Activated CD4-positive, alpha-beta T cell treated with anti-CD3 and anti-CD28 coated beads, Interleukin-2, Interleukin-4, amounts not matched to agents 100 ng/mL and 50 ng/mL, durations not matched to agents 16 hours and 8 hours (primary cell): ENCODE measurements at regions not wholly inside any gene's neighbourhood (a gene's known extent, or its start where the extent isn't known, plus 50 kb on each side); places are given as distances from the start of the nearest gene placed in this dataset.
"Not testable (repeated sequence)": the region's sequence is repeated elsewhere in the genome, so short reads cannot be mapped to it uniquely, and the experiment has no call there.

Experiments used
- DNase-seq: peaks from one replicate; pipeline ENCODE4 v3.0.0-alpha.2; 2020; ENCODE audit warnings: low spot score

GRCh38 chr3:82410366-82410765, 648.9 kb upstream of the GBE1 start:
- DNase-seq, result no peak

DNA sequence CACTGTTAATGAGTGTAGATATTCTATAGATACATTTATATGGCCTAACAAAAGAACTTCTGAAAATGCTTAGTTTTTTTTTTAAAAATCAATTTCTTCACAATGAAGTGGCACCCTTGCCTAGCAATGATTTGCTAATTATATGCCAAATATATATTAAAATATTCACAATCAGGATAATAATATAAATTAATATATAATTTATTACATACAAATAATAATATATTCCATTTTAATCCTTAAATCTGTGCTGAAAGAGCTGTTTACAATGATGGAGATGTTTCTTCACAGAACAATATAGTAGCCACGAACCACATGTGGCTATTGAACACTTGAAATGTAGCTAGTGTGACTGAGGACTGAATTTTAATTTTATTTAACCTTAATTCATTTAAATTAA, 648.4 kb upstream of the GBE1 start:
- DNase-seq, result no peak

DNA sequence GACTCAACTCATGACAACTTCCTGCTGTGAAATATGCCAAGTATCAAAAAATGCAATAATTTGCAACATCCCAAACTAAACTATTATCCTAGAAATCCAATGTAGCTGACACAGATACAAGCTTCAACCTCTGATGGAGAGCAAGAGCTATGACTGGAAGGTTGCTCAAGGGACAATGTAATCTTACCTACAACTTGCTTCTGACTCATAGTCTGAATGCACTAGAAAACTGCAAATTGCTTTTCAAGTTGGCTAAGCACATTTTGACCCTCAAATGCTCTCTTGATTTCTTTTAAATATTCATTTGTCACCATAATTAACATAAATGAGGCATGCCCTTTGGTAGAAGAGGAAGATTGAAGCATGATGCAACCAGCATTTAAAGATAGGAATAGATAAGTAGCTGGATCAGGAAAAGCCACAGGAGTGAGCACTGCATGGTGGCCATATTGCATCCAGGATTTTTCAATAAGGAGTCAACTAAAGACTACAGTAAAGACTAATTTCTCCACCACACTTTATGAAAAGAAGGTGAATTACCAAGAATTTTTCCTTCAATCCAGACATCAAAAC, 630.8 kb upstream of the GBE1 start:
- DNase-seq, result no peak

GRCh38 chr3:82390868-82391267, 629.4 kb upstream of the GBE1 start:
- no peak for DNase-seq

DNA sequence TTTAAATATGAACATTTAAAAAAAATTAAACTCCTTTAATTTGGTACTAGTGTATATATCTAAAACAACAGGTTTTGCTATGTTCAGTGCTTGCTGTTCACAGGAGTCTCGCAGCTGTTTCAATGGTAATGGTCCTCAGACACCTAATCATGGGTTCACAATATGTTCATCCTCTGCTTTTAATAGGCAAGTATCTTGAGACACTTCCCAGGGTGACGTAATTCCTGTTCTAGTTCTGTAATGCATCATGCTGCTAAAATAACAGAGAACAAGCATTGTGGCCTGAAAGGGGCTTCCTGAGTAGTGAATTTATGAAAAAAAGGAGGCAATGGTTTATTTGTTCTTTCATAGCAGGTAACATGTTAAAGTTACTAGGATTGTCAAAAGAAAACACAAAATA, 625.2 kb upstream of the GBE1 start:
- DNase-seq, result no peak

- DNase-seq, result no peak
Observed at GRCh38 chr3:82384181-82384580, 622.7 kb upstream of the GBE1 start.

GRCh38 chr3:82382831-82383230, 621.4 kb upstream of the GBE1 start:
- no peak for DNase-seq

GRCh38 chr3:82378392-82378791, 616.9 kb upstream of the GBE1 start:
- no peak for DNase-seq

DNA sequence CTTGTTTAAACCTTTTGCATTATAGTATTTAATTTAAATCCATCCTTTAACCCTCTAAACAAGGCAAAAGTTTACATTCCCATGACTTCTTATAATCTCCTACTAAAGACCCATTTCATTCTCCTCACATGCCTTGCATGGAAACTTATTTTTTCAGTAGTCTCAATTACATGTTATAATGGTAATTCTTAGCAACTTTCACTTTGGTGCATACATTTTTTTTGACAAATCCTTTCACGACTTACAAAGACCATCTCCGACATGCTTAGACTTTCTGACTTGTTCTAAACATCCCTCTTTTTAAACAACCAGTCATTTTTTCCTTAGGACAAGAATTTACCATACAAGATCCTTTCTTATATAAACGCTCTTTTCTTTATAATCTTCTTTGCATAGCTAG, 615.4 kb upstream of the GBE1 start:
- no peak for DNase-seq

DNA sequence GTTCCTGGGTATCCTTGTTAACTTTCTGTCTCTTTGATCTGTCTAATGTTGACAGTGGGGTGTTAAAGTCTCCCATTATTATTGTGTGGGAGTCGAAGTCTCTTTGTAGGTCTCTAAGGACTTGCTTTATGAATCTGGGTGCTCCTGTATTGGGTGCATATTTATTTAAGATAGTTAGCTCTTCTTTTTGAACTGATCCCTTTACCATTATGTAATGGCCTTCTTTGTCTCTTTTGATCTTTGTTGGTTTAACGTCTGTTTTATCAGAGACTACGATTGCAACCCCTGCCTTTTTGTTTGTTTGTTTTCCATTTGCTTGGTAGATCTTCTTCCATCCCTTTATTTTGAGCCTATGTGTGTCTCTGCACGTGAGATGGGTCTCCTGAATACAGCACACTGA, 612.4 kb upstream of the GBE1 start:
- not testable (repeated sequence) for DNase-seq

GRCh38 chr3:82364827-82365226, 603.4 kb upstream of the GBE1 start:
- DNase-seq, result no peak

DNA sequence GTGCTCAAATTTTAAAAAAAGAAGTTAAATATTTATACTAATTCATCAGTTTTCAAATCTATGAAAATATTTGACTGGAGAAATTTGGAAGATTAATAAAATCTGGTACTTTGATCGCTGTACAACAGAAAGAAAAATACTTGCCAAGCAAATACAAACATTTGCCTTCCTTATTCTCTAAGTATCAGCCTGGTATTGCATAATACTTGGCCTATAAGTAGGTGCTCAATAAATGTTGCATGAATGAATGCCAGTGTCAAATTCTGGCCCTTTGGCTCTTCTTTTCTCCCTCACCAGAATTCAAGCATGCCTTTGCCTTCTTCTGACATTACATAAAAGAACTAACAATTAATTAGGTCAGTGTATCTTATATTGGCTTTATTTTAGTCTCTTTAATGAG, 601.7 kb upstream of the GBE1 start:
- no peak for DNase-seq

DNA sequence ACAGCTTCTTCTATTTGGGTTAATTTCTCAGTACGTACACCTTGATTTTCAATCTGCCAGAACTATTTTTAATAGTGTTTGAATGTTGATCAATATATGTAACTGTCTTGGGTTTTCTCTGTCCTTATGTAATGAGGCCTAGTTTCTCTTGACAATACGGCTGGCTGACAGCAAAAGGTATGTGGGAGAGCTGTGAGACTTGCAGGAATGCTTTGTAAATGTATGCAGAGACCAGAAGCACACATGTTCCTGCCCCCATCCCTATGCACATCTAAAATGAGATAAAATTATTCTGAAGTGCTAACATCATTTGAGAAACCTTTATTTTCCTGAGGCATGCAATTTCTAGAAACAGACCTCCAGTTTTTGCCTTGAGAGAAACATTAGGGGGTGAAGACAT, 593.8 kb upstream of the GBE1 start:
- no peak for DNase-seq

GRCh38 chr3:82354228-82354627, 592.8 kb upstream of the GBE1 start:
- DNase-seq, result no peak

GRCh38 chr3:82353306-82354171, 592.1 kb upstream of the GBE1 start:
- DNase-seq, result no peak

DNA sequence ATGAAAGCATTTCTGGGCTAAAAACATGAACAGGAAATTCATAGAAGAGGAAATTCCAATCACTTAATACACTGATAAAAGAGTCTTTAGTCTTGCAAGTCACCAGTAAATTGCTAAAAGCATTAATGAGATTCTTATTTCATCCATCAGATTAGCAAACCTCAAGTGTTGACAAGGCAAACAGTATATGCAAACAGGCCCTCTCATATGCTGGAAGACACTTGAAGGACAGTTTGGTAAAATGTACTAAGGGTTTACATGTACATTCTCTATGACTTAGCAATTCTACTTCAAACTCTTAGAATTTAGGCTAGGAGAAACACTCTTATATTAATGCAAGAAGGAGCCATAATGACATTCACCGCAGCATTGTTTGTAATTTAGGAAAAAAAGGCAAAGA, 586.1 kb upstream of the GBE1 start:
- no peak for DNase-seq

DNA sequence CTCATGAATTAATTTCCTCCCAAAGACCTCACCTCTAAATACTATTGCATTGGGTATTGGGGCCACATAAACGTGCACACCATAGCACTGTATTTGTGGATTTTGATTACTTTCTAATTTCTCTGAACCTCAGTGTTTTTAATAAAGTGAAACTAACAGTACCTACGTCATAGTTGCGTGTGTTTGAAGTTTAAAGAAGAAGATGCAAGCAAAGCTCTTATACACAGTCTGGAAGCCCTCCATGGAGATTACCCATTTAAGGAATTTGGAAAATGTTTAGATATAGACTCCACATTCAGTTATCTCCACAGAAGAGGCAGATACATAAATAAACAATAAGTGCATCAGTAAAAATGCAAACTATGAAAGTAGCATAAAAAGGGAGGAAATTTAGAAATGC, 581.1 kb upstream of the GBE1 start:
- no peak for DNase-seq

- no peak for DNase-seq
Observed at GRCh38 chr3:82329300-82329699, 567.9 kb upstream of the GBE1 start.

GRCh38 chr3:82311901-82312300, 550.5 kb upstream of the GBE1 start:
- DNase-seq, result no peak

GRCh38 chr3:82308755-82309154, 547.3 kb upstream of the GBE1 start:
- no peak for DNase-seq

DNA sequence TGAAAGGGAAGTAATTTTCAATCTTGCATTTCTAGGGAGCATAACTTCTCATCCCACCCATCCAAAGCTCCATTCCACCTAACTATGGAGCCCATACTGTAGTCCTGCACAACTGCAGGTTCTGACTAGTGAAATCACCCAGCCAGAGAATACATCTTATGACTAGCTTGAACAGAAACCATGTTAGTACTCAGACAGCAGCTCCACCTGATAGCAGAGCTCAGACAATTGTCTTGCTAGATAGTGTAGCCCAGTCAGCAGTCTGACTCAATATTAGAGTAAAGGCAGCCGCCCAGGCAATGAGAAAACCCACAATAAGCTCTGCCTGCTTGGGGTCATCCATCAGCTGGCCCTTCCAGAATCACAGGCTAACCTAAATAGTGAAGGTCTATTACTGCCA, 544.7 kb upstream of the GBE1 start:
- DNase-seq, result no peak

DNA sequence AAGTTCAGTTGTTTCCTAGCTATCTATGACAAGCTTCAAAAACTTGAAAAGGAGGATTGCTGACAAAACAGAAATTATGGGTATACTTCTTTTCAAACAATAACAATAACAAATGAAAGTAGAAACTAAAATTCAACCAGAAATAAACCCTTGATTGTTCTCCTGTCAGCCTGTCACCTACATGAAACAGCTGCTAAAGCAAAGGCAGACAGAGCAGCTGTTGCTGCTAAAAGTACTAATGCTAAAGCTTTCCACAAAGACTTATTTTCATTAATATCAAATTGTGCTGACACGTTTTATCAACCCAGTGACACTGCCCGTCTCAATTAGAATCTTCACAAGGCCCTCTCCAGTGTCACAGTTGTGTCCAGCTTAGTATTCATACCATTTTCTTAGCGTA, 533.2 kb upstream of the GBE1 start:
- DNase-seq, result no peak

GRCh38 chr3:82293867-82294266, 532.4 kb upstream of the GBE1 start:
- DNase-seq, result no peak

DNA sequence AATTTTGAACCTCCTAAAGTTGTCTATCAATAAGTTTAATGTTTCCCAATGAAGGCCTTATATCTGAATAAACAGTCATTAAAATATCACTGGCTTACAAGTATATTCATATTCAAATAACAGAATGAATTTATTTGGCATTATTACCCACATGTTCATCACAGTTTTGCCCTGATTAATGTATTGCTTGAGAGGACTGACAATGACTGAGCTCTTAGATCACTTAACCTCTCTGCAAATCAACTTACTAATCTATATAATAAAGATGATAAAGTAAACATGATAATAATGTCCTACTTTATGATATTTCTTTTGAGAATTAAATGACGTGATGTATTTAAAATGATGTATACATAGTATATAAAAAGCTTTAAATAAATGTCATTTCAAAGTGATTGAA, 532.0 kb upstream of the GBE1 start:
- no peak for DNase-seq
